Breast epithelium (tissue), 3 donors: ENCODE measurements at regions not wholly inside any gene's neighbourhood (a gene's known extent, or its start where the extent isn't known, plus 50 kb on each side); places are given as distances from the start of the nearest gene placed in this dataset.

ENCODE experiments used
- POLR2A ChIP-seq: fragments of 450-650 bp; IDR thresholded peaks from one replicate; pipeline ENCODE4 v1.6.1; 2016; ENCODE audit warnings: antibody characterized with exemption, mild to moderate bottlenecking, moderate library complexity
- TF ChIP-seq, protein P1 (sequence below), 3 donors: fragments of 450-650 bp; IDR thresholded peaks; one replicate each; pipeline ENCODE4 v1.5.1; 2016 to 2017; ENCODE audit warnings: antibody characterized with exemption in 3 of 3, mild to moderate bottlenecking in 3 of 3, moderate library complexity in 3 of 3

DNA sequence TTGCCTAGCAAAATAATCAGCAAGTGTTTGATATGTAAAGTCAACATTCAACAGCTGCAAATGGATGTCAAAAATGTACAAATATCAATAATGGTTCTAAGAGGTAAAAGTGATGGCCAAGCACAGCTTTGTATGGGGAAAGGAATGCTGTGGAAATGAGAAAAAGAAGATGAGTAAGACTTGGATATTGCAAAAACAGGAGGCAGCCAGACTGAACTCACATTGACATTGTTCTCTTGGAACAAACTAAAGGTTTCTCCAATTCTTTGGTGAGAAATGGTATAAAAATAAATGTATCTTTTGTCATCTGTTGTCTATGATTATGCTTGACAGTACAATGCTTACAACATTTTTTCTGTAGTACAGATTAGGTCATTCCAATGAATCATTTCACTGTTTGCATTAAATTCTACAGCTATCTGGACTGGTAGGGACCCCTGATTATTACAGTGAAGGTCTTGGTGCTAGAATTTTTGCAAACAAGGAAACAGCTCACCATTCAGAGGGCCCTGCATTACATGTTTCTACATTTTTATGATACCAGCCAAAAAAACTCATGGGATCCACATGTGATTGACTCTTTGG lies 465.7 kb downstream of the NOVA1 start:
- no peak for TF ChIP-seq POLR2A
- TF ChIP-seq, protein P1, sequence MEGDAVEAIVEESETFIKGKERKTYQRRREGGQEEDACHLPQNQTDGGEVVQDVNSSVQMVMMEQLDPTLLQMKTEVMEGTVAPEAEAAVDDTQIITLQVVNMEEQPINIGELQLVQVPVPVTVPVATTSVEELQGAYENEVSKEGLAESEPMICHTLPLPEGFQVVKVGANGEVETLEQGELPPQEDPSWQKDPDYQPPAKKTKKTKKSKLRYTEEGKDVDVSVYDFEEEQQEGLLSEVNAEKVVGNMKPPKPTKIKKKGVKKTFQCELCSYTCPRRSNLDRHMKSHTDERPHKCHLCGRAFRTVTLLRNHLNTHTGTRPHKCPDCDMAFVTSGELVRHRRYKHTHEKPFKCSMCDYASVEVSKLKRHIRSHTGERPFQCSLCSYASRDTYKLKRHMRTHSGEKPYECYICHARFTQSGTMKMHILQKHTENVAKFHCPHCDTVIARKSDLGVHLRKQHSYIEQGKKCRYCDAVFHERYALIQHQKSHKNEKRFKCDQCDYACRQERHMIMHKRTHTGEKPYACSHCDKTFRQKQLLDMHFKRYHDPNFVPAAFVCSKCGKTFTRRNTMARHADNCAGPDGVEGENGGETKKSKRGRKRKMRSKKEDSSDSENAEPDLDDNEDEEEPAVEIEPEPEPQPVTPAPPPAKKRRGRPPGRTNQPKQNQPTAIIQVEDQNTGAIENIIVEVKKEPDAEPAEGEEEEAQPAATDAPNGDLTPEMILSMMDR (IDR thresholded peaks at IDR 0.05) = no peak
